HCEC 1CT (cell line): ENCODE measurements at regions not wholly inside any gene's neighbourhood (a gene's known extent, or its start where the extent isn't known, plus 50 kb on each side); places are given as distances from the start of the nearest gene placed in this dataset.
A peak's percentile ranks its signal among the peaks of the same experiment; 100 is the strongest.
"Not testable (repeated sequence)": the region's sequence is repeated elsewhere in the genome, so short reads cannot be mapped to it uniquely, and the experiment has no call there.

Source experiments
- DNase-seq: peaks from one replicate; pipeline ENCODE4 v3.0.0-alpha.2; 2017

DNA sequence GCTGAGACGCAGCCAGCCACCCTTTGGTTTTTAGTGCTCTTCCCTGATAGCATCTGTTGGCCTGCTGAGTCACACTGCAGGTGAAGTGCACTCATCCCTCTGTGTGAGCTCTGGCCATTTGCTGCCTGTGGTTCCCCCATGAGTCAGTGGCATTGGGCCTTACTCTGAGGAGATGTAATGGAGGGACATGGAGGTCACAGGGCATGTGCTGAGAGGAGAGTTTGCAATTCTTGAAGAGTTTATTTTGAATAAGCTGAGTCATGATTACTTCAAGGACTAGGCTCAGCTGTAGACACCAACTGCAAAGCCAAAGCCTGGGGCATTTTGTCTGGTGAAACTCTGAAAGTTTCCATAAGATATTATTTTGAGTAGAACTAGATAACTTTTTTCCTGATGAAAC is 200.3 kb downstream of the BCL2L11 start:
- peak; percentile 86 for DNase-seq

DNA sequence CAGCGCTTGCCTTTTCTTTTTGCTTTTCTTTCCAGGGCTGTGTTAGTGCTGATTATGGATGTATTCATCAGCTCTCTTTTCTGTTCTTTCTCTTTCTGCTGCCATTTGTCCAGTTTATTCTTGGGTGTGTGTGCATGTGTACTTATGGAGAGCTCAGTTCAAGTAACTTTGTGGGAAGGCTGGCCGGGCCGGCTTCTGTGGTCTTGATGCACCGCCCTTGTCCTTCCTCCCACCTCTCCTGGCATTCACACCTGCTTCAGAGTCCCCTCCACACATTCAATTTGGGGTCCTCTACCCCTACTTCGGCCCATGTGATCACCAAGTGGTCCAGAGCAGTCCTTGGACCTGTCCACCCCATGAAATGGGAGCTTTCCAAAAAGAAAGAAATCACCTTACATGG is 202.7 kb downstream of the BCL2L11 start:
- DNase-seq = not testable (repeated sequence)

DNA sequence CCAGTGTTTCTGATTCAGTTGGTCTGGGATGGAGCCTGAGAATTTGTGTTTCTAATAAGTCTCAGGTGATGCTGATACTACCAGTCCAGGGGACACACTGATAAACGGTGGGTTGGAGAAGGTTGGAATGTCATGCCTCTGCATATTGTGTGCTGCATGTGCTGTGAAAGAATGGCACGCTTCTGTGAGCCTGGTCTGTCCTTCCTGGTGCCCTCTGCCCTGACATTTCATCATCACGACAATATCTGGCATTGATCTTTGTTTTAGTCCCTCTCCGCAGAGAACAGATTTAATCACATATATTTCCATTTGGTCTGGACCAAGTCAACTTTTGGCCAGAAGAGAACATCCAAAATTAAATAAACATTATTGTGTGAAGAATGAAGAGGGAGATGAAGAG is 207.0 kb downstream of the BCL2L11 start:
- DNase-seq = not testable (repeated sequence)

DNA sequence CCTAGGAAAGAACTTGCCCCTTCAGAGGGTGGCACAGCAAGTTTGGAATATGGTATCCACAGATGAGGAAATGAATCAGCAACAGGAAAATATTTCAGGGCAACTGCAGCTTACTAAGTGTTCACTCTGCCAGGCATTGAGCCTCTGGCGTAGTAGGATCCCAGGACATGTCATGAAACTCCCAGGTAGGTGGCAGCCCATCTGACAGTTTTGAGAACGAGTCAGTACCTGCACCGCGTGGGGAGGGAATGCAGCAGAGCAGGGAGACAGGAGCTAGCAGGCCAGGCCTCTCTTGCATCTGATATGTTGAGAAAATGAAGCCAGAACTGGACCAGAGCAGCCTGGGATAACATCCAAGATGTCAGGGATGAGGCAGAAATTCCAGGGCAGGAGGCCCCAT is 208.6 kb downstream of the BCL2L11 start:
- DNase-seq = not testable (repeated sequence)

DNA sequence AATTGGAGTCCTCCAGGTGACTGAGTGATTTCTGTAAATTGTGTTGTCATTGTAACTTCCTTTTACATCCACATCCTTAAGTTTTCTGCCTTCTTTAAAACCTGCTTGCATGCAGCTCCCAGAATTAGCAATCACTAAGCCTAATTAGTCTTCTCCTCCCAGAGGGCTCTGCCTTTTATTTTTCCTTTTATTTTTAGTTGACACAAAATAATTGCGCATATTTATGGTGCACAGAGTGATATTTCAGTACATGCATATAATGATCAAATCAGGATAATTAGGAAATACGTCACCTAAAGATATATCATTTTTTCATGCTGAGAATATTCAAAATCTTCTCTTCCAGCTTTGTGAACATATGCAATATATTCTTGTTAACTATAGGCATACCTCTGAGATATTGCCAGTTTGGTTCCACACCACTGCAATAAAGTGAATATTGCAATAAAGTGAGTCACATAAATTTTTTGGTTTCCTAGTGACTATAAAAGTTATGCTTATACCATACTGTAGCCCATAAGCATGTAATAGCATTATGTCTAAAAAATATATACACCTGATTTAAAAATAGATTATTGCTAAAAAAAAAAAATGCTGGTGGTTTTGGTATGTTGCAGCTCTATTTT is 210.5 kb downstream of the BCL2L11 start:
- DNase-seq = not testable (repeated sequence)

DNA sequence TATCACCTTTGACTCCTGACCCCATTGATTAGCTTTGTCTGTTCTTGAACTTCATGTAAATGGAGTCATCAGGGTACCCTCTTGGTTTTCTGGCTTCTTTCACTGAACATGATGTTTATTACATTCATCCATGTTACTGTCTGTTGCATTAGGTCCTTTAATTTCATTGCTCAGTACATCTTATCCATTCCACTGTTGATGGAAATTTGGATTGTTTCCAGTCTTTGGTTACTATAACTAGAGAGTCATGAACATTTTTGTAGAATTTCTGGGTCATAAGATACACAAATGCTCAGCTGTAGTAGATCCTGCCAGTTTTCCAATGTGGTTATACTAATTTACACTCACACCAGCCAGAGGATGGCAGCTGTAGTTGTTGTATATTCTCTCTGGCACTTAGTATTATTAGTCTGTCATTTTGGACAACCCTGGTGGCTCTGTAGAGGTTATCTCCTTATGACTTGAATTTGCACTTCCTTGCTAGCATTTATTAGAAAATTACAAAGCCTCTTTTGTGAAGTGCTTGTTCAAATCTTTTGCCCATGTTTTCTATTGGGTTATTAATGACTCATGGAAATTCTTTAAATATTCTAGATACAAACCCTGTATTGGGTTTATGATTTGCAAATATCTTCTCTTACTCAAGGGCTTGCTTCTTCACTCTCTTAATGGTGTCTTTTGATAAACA is 214.7 kb downstream of the BCL2L11 start:
- DNase-seq = not testable (repeated sequence)

DNA sequence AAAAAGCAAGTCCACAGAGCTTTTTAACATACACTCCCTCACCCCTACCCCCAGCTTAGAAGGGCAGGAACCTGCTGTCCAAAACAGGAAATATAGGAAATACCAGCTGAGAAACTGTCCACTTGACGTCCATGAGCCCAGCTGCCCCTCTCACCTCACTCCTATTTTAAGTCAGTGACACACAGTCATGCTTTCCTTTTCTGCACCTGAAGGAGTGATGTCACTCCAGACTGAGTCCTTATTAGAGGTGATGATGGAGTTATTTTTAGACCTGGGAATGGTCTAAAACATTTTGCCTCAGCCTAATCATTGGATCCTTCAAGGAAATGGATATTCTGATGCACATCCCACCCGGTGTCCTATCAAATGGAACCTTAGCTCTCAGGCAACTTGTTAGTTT is 217.8 kb downstream of the BCL2L11 start:
- not testable (repeated sequence) for DNase-seq

DNA sequence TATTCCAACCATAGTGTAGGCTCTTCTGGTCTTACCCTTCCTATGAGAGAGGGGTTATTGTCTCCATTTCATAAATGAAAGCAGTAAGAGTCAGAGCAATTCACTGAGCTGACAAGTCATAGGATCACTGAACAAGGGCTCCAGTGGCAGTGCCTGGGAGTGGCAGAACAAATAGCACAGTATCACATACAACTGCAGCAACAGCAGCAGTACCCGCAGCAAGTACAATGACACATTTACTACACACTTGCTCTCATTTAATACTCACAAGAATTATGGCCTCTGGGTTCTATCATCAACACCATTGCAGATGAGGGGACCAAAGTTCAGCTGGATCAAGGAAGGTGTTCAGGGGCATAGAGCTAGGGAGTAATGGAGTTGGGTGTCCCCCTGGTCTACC is 218.8 kb downstream of the BCL2L11 start:
- DNase-seq = not testable (repeated sequence)

DNA sequence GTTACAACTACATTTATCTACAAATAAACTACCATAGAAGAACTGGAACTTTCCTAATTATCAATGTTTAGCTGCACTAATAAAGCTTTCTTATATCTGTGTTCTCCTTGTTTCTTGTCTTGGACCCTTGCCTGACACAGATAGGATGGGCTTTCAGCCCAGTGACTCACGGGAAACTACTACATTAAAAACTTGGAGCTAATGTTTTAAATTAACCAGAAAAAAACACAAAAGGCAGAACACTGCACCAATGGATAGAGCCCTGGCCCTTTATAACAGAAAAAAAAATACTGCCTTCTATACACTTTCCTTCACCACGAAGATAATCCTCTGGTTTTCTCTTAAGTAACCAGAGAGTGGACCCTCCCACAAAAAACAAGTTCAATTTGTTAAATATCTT is 223.9 kb downstream of the BCL2L11 start:
- not testable (repeated sequence) for DNase-seq

DNA sequence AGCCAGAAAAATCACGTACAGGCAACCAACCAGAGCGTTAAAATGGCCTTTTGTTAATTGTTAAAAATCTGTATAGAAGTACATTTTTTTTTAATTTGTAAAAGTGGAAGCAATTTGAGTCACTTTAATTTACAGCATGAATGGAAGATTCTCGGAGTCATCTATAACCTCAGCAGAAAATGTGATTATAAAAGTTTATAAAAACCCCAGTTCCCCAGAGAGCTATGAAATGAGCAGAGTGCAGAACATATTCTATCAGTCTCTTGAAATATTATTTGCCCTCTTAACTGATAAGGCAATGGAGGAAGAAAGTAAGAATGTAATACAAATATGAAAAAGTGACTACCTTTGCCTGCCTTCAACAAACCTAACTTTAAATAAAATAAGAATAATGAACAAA is 224.7 kb downstream of the BCL2L11 start:
- DNase-seq = not testable (repeated sequence)

DNA sequence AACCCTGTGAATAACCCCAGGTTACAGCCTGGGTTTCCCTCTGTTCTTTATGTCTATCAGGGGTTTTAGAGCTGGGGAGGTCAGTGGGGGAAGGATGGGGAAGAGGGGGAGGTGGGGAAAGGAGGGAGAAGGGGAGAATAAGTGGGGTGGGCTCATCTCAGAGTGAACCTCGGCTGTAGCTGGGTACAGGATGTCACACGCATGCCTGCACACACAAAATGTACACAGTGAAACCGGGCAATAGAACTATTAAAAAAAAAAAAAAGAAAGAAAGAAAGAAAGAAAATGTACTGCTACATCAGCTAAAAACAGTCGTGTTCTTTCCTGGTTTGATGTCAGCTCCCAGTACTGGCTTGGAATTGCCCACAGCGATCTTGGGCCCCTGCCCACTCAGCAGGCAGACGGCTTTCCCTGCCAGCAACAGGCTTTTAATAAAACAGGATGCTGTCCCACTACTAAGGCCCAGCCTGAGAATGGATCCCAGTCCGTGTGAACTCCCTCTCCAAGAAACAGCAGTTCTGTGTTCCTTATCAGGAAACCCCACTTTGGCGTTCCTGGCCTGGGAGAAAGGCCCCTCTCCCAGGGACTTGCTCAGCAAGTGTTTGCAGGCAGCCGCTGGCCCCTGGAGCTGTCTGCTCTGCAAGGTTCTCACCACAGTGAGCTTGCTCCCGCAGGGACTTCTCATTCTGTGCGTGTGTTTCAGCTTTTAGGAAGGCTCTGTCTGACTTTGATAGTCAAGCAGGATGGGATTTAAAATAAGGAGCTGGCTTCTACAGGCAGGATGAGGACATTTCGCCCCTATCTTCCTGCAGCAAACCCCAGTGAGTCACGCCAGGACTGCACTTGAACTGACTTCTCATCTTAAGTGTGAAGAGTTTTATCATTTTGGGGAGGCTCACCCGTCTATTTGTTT is 225.6 kb downstream of the BCL2L11 start:
- DNase-seq = peak; percentile 5

DNA sequence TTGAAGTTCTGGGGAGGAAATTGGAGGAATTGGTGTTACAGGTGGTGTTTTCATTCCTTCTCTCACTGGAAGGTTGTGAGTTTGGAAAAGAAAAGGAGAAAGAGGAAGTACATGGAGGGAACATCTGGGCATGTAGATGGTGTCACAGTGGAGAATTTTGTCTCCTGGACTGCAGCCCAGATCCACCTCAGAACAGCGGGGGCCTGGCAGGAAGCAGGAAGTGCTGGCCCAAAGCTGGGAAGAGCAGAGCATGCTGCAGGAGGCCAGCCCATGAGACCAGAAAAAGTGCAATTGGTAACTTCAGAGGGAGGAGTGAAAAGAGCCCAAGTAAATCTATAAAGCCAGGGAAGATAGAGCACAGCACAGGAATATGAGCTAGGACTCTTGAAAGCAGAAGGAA is 227.0 kb downstream of the BCL2L11 start:
- DNase-seq = not testable (repeated sequence)

DNA sequence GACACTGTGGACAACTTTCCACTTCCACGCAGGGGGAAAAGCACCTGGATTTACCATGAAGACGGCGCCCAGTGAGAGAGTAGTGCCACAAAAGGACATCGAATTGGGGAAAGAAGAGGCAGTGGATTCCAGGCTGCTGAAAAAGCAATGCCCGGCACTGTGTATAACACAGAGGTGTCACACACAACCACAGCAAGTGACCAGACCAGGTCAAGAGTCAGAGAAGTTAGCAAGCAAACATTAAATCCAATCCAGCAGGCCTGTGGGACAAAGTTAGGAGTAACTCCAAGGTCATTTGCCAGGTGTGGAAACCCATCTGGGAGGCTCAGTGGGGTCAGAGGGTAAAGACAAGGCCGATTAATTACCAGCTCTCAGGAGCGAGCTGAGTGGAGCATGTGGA is 227.6 kb downstream of the BCL2L11 start:
- DNase-seq = not testable (repeated sequence)

DNA sequence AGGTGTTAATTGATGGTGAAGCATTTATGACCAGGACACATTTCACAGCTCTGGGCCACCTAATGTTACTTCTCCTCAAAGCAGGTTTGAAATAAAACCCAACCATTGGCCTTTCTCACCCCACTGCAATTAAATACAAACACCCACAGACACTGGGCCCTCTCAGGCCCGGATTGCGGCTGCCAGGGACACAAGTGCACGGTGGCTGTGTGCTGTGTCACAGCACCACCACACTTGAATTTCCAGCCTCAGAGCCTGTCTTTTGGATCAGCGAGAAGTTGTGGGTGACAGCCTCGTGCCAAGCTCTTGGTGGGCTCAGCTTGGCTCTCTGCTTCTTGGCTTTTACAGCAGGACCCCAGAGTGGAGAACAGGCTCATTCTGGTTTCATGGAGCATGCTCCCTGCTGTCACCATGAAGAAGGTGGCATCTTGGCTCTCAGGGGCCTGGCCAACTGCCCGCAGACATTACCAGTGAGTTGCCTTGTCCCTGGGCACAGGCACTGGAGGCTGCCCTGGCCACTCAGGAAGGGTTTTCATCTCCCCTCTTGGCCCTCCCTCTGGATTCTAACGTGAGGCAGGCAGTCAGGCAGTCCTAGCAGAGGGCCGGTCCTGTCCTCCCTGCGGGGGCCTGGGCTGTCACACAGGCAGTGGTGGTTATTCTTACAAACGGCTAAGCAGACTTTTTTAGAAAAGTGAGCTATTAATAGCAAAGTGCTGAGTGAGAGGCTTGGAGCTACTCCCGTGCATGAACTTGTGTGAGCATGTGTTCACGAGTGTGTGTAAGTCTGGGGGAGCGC is 234.5 kb downstream of the BCL2L11 start:
- DNase-seq = not testable (repeated sequence)

DNA sequence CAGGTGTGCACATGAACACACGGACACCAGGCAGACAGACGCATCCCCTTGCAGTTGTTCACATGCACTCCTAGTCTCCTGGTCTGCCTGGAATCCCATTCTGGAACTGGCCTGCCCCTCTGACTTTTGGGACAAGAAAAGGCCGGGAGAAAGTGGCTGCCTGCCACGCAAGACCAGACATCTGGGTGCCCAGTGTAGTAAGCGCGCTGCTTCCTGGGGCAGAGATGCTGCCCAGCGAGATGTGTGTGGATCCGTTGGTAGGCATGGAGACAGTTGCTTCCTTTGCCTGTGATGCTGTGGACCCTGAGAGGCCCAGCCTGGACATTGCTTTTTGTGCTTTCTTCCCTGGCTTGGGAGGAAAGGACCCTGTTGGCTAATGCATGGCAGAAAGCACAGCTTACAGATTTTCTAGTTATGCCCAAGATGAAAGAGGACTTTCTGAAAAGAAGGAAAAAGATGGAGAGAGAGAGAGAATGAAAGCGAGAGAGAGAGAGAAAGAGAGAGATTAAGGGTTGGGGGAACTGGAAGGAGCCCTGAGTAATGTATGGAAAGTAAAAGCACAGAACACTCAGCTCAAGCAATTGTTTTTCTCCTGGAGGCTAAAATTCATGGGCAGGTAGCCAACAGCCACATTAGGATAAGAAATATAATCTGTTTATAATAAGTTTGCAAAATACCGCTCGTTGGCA is 235.3 kb downstream of the BCL2L11 start:
- not testable (repeated sequence) for DNase-seq

DNA sequence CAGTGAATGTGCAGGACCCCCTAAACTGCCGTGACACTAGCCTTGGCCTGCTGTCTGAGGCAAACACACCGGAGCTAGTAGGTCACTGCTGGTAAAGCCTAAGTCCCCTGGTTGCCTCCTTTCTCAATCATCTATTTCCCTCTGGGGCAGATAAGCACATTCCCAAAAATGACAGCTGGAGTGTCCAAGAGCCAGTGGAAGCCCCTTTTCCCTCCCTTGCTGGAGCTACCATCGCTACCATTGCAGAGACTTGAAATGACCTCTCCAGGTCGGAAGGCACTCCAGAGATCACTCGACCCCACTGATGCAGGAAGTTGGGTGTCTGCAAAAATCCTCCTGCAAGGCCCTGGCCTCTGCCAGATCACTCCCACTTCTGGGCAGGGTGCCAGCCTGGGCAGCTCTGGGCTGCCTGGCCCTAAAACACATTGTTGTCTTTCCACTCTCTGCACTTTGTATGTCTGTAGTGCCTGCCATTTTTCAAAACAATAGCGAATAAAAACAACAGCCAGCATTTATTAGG is 235.9 kb downstream of the BCL2L11 start:
- DNase-seq = not testable (repeated sequence)

DNA sequence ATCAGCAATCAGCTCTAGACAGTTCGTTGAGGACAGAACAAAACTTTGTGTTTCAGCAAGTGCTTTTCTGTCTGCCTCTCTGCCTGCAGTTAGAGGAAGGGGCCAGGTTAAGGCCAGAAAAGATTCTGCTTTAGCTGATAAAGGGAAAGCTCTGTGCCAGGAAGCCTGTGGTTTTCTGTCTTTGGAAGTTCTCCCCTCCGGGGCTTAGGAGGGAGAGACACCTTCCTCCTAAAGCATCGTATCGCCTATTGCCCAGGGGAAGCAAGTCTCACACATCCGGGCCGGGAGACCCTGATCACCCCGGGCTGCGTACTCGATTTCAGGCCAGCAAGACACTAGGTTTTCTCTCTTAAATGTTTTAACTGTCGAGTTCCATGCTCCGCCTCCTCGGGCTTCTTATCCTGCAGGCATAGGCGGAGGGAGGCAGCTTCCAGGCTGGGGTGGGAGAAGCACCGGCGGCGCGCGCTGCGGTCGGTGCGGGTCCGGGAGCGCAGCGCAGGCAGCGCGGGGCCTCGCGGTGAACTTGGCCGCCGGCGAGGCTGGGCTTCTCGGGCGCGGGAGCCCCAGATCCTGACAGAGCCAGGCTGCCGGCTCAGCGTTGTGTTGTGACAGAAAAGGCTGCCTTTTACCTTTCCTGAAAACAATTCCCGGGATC is 245.4 kb downstream of the BCL2L11 start:
- not testable (repeated sequence) for DNase-seq

DNA sequence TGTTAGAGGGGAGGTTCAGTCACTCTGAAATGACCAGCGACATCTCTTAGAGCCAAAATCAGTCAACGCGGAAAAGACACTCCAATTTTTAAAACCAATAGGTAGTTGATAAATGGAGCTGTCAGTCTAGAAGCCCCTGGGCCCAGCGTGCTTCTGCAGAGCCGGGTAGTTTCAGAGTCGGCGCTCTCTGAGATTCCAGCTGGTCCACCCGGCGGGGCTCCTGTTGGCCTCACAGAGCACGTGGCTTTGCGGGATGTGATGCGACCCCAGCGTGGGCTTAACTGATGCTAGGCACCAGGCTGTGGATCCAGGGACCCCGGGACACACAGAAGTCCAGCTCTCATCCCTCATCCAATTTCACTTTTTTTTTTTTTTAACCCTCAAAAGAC is 245.9 kb downstream of the BCL2L11 start:
- DNase-seq = not testable (repeated sequence)

DNA sequence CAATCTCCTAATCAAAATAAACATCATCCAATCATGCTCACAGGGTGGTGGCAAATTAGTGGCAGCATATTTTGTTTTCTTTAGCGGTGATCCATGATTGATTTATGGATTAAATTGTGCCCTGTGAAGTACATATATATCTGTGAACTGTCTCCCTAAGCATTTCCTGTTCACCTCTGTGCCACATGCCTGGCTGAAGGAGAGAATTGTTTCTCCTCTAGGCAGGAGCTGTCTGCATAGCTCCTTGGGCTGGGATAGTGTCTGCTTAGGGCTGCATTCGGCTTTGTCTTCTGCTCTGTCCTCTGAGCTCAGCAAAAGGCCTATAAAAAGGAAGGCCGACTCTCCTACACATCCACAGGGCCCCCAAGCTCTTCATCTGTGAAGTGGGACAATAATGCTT is 246.4 kb downstream of the BCL2L11 start:
- DNase-seq = not testable (repeated sequence)

DNA sequence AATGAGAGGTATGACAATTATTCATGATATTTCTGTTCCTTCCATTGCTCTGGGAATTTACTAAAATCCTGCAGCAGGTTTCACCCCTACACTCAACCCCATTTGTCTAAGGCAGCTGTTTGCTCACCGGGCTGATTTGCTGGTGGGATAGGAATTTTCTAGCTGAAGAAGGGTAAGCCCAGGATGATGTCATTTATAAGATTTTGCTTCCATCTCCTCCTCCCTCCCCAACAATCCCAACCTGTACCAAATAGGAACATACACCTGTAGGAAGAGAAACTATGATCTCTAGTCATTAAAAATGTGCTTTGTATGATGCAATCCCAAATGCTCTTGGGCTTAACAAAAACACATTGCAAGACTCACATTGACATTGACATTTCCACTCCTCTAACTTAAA is 247.2 kb downstream of the BCL2L11 start:
- not testable (repeated sequence) for DNase-seq

DNA sequence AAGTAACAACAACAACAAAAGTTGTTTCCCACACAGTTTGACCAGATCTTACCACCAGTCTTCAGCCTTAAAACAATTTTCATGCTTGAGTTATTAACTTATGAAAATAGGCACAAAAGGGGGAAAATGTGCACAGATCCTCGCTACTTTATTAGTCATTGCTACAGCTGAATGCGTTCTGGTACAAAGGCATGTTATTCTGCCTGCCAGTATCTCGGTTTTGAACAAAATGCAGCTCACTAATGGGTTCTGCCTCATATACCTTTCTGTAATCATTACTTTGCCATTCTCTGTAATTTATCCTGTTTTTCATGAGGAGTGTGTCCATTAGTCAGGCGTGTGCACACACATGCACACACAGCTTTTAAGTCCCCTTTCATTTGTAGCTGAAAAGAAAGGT is 247.6 kb downstream of the BCL2L11 start:
- not testable (repeated sequence) for DNase-seq
